OCI-LY1 (cell line): ENCODE measurements at regions not wholly inside any gene's neighbourhood (a gene's known extent, or its start where the extent isn't known, plus 50 kb on each side); places are given as distances from the start of the nearest gene placed in this dataset.

ENCODE experiments used
- H2AFZ ChIP-seq: fragments of 200-600 bp; sonication (generic), shearing (Covaris generic); 2 replicates; pipeline ENCODE4 v1.6.0; 2014; ENCODE audit warnings: antibody characterized with exemption, mild to moderate bottlenecking, low read length
- H3F3A ChIP-seq: fragments of 200-600 bp; sonication (generic), shearing (Covaris generic); 2 replicates; pipeline ENCODE4 v1.6.0; 2014; ENCODE audit warnings: mild to moderate bottlenecking, antibody characterized with exemption, low read length, moderate library complexity; ENCODE audit not compliant: insufficient read depth
- H3K27ac ChIP-seq: fragments of 200-600 bp; sonication (generic); 2 replicates; pipeline ENCODE4 v1.5.1; 2014; ENCODE audit warnings: low read length, mixed run types, mild to moderate bottlenecking, low read depth; ENCODE audit not compliant: poor library complexity, severe bottlenecking
- H3K27me3 ChIP-seq: fragments of 200-600 bp; sonication (generic); 2 replicates; pipeline ENCODE4 v1.6.0; 2014; ENCODE audit warnings: antibody characterized with exemption, mild to moderate bottlenecking, low read length, moderate library complexity; ENCODE audit not compliant: insufficient read depth
- H3K36me3 ChIP-seq: fragments of 200-600 bp; sonication (generic); 2 replicates; pipeline ENCODE4 v1.6.1; 2014; ENCODE audit warnings: mild to moderate bottlenecking, antibody characterized with exemption, low read length, moderate library complexity, mixed read lengths; ENCODE audit not compliant: insufficient read depth
- H3K4me1 ChIP-seq: fragments of 200-600 bp; sonication (generic); 2 replicates; pipeline ENCODE4 v1.5.1; 2014; ENCODE audit warnings: mild to moderate bottlenecking, low read length, moderate library complexity; ENCODE audit not compliant: insufficient read depth, severe bottlenecking
- H3K4me2 ChIP-seq: fragments of 200-600 bp; sonication (generic), shearing (Covaris generic); 2 replicates; pipeline ENCODE4 v1.6.1; 2014; ENCODE audit warnings: low read length
- H3K4me3 ChIP-seq: fragments of 200-600 bp; sonication (generic); 2 replicates; pipeline ENCODE4 v1.5.1; 2014; ENCODE audit warnings: low read length, low read depth, mild to moderate bottlenecking, mixed read lengths; ENCODE audit not compliant: poor library complexity, severe bottlenecking
- H3K79me2 ChIP-seq: fragments of 200-600 bp; shearing (Covaris generic); 2 replicates; pipeline ENCODE4 v1.6.1; 2016; ENCODE audit warnings: mixed run types, low read length, mixed read lengths; ENCODE audit not compliant: insufficient read depth
- H3K9ac ChIP-seq: fragments of 200-600 bp; sonication (generic), shearing (Covaris generic); 2 replicates; pipeline ENCODE4 v1.6.1; 2014; ENCODE audit warnings: mild to moderate bottlenecking, low read length, mixed read lengths
- H3K9me2 ChIP-seq: fragments of 200-600 bp; sonication (generic), shearing (Covaris generic); 2 replicates; pipeline ENCODE4 v1.6.1; 2014; ENCODE audit warnings: low read depth, mild to moderate bottlenecking, low read length, mixed read lengths
- H3K9me3 ChIP-seq: fragments of 200-600 bp; shearing (Covaris generic); 2 replicates; pipeline ENCODE4 v1.6.1; 2014; ENCODE audit warnings: low read length, mixed read lengths
- H4K20me1 ChIP-seq: fragments of 200-600 bp; sonication (generic), shearing (Covaris generic); 2 replicates; pipeline ENCODE4 v1.6.0; 2016; ENCODE audit warnings: mild to moderate bottlenecking, low read length; ENCODE audit not compliant: insufficient read depth
- CTCF ChIP-seq: fragments of 200-600 bp; sonication (generic), shearing (Covaris generic); IDR thresholded peaks from 2 replicates; pipeline ENCODE4 v1.5.1; 2017; ENCODE audit warnings: mild to moderate bottlenecking, antibody characterized with exemption, low read length, moderate library complexity, mixed read lengths
- EZH2 ChIP-seq: fragments of 200-600 bp; sonication (generic), shearing (Covaris generic); IDR thresholded peaks from 2 replicates; pipeline ENCODE4 v1.8.0; 2017; ENCODE audit warnings: borderline replicate concordance, mixed run types, mild to moderate bottlenecking, antibody characterized with exemption, low read length, moderate library complexity, mixed read lengths

GRCh38 chr11:37721485-37721884, 1123.4 kb upstream of the RAG2 start:
- Histone ChIP-seq H3K4me3 (no peak overlapping the region), H3K4me1 (no peaks in the 10 kb centered on the region), H3K9ac (no peak overlapping the region), H3K27ac (no peak overlapping the region), H3K79me2 (no peaks in the 10 kb centered on the region), H3K9me3 (no peaks in the 10 kb centered on the region), H3K4me2 (no peak overlapping the region), H3K27me3 (no peaks in the 10 kb centered on the region), H3K9me2 (no peaks in the 10 kb centered on the region), H3K36me3 (no peaks in the 10 kb centered on the region), H4K20me1 (no peaks in the 10 kb centered on the region), H2AFZ (no peak overlapping the region), H3F3A (no peaks in the 10 kb centered on the region)
- TF ChIP-seq EZH2 (no peak), CTCF (no peak)

- Histone ChIP-seq H3K9me3 (no peaks in the 10 kb centered on the region), H3K27ac (no peak overlapping the region), H3K27me3 (no peaks in the 10 kb centered on the region), H3K9ac (no peak overlapping the region), H3K9me2 (no peaks in the 10 kb centered on the region), H2AFZ (no peak overlapping the region), H4K20me1 (no peaks in the 10 kb centered on the region), H3K36me3 (no peaks in the 10 kb centered on the region), H3K4me2 (no peak overlapping the region), H3F3A (no peaks in the 10 kb centered on the region), H3K79me2 (no peaks in the 10 kb centered on the region), H3K4me1 (no peaks in the 10 kb centered on the region), H3K4me3 (no peak overlapping the region)
- TF ChIP-seq CTCF (no peak), EZH2 (no peak)
Observed at GRCh38 chr11:37718431-37718999, 1120.5 kb upstream of the RAG2 start.

- Histone ChIP-seq H3K9me3 (no peaks in the 10 kb centered on the region), H3K79me2 (no peaks in the 10 kb centered on the region), H3K36me3 (no peaks in the 10 kb centered on the region), H3K27ac (no peak overlapping the region), H3K9ac (no peak overlapping the region), H3F3A (no peaks in the 10 kb centered on the region), H3K27me3 (no peaks in the 10 kb centered on the region), H3K4me2 (no peak overlapping the region), H3K4me1 (no peaks in the 10 kb centered on the region), H3K9me2 (no peaks in the 10 kb centered on the region), H3K4me3 (no peak overlapping the region), H2AFZ (no peak overlapping the region), H4K20me1 (no peaks in the 10 kb centered on the region)
- no peak for TF ChIP-seq CTCF
- no peak for TF ChIP-seq EZH2
Observed at GRCh38 chr11:37712251-37712650, 1114.2 kb upstream of the RAG2 start.
